ENCODE measurements at regions not wholly inside any gene's neighbourhood (a gene's known extent, or its start where the extent isn't known, plus 50 kb on each side); places are given as distances from the start of the nearest gene placed in this dataset.

DNA sequence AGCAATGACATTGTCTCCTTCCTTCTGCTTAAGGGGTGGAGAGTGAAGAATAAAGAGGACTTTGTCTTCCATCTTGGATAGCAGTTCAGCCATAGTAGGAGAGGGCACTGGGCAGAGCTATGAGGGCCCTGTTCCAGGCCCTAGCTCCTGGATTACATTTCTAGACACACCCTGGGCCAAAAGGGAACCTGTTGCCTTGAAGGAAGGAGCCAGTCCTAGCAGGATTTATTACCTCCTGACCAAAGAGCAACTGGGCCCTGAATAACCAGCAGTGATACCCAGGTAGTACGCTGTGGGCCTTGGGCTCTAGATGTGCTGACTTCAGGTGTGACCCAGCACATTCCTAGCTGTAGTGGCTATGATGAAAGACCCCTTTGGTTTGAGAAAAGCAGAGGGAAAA lies 95.8 kb downstream of the RMI1 start:
- TF ChIP-seq SUZ12 (IDR thresholded peaks at IDR 0.05; ENCODE audit: extremely low read depth, insufficient read depth, insufficient read length) (no peak), ZNF274 (IDR thresholded peaks at IDR 0.05; ENCODE audit: low read depth, low read length) (no peak)
